Mesodermal cell (in vitro differentiated cells): ENCODE measurements at regions not wholly inside any gene's neighbourhood (a gene's known extent, or its start where the extent isn't known, plus 50 kb on each side); places are given as distances from the start of the nearest gene placed in this dataset.

Experiments used
- H3K27ac ChIP-seq: 2 replicates; pipeline ENCODE4 v1.7.0; 2013; ENCODE audit warnings: mild to moderate bottlenecking, low read depth, low read length, moderate library complexity; ENCODE audit not compliant: severe bottlenecking
- H3K36me3 ChIP-seq: 2 replicates; pipeline ENCODE4 v1.7.1; 2013; ENCODE audit warnings: mild to moderate bottlenecking, low read length, moderate library complexity; ENCODE audit not compliant: control insufficient read depth, insufficient read depth
- H3K4me1 ChIP-seq: one replicate; pipeline ENCODE4 v1.7.1; 2013; ENCODE audit warnings: mild to moderate bottlenecking, low read length; ENCODE audit not compliant: insufficient read depth, control insufficient read depth, poor library complexity, severe bottlenecking
- H3K4me3 ChIP-seq: 2 replicates; pipeline ENCODE4 v1.7.0; 2013; ENCODE audit warnings: low read length, control low read depth, mild to moderate bottlenecking; ENCODE audit not compliant: insufficient read depth, poor library complexity, severe bottlenecking; ENCODE audit errors: extremely low read depth
- H3K9me3 ChIP-seq: 2 replicates; pipeline ENCODE4 v1.7.1; 2013; ENCODE audit warnings: mild to moderate bottlenecking, low read length, moderate library complexity; ENCODE audit not compliant: control insufficient read depth
- WGBS, 2 experiments: methylation state at CpG; one replicate each; pipeline ENCODE4 v1.1.5; 2013; ENCODE audit warnings: missing lambda C conversion rate in 2 of 2; ENCODE audit not compliant: insufficient coverage in 2 of 2; 5-methylcytosine and 5-hydroxymethylcytosine counted together

GRCh38 chr16:79347277-79347676 is 253.3 kb downstream of the MAF start:
- no peak overlapping the region for H3K4me3 ChIP-seq
- H3K9me3 ChIP-seq, result no peaks in the 10 kb centered on the region
- H3K4me1 ChIP-seq, result no peaks in the 10 kb centered on the region
- 62 to 70% methylated on average over 11 to 13 of the region's 19 CpGs for WGBS, 2 experiments
- H3K27ac ChIP-seq, result no peak overlapping the region
- H3K36me3 ChIP-seq, result no peaks in the 10 kb centered on the region

GRCh38 chr16:79339863-79340262 is 260.7 kb downstream of the MAF start:
- no peaks in the 10 kb centered on the region for H3K4me1 ChIP-seq
- no peaks in the 10 kb centered on the region for H3K9me3 ChIP-seq
- H3K36me3 ChIP-seq, result no peaks in the 10 kb centered on the region
- no peak overlapping the region for H3K27ac ChIP-seq
- H3K4me3 ChIP-seq, result no peak overlapping the region
- WGBS, 2 experiments, result 90 to 92% methylated on average over 4 to 6 of the region's 7 CpGs

- WGBS, 2 experiments, result 83 to 85% methylated on average over 6 of the region's 7 CpGs
- no peak overlapping the region for H3K27ac ChIP-seq
- H3K36me3 ChIP-seq, result no peaks in the 10 kb centered on the region
- H3K4me1 ChIP-seq, result no peaks in the 10 kb centered on the region
- H3K4me3 ChIP-seq, result no peak overlapping the region
- H3K9me3 ChIP-seq, result no peaks in the 10 kb centered on the region
Measured at GRCh38 chr16:79337906-79338305, 262.6 kb downstream of the MAF start.

GRCh38 chr16:79336437-79337229 is 263.9 kb downstream of the MAF start:
- no peaks in the 10 kb centered on the region for H3K4me1 ChIP-seq
- 93 to 100% methylated on average over 2 to 3 of the region's 6 CpGs for WGBS, 2 experiments
- no peak overlapping the region for H3K27ac ChIP-seq
- no peak overlapping the region for H3K4me3 ChIP-seq
- no peaks in the 10 kb centered on the region for H3K9me3 ChIP-seq
- H3K36me3 ChIP-seq, result no peaks in the 10 kb centered on the region

DNA sequence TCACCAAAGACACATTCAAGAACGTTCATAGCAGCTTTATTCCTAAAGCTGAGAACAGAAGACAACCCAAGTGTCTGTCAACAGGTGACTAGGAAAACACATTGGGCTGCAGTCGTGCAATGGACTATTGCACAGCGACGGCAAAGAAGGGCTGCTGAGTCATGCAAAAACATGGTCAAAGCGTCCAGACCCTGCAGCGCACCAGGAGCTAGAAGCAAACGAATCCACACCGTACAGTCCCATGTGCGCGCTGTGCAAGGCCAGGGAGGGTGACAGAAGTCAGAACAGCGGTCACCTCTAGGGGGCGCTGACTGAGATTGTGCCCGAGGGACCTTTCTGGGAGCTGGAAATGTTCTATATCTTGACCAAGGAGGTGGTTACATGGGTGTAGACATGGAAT is 266.4 kb downstream of the MAF start:
- WGBS, 2 experiments, result 76 to 81% methylated on average over 13 of the region's 13 CpGs
- no peaks in the 10 kb centered on the region for H3K9me3 ChIP-seq
- H3K27ac ChIP-seq, result no peak overlapping the region
- no peaks in the 10 kb centered on the region for H3K4me1 ChIP-seq
- no peaks in the 10 kb centered on the region for H3K36me3 ChIP-seq
- no peak overlapping the region for H3K4me3 ChIP-seq

DNA sequence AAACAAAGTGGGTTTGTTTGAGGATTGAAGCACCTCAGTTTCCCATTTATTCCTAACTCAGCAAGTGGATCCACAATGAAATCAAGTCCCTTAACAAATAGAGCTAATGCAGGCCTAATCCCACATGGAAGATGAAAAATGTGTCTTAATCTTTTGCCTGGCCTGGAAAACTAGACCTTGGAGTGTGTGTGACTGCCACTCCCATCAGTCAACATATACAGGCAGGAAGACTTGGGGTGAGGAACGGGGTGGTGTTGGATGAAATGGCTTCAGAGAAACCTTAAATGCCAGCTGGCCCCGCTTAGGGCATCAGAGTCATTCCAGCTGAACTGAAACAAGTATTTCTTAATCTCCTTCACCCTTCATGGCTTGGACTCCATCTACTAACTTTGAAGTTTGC is 269.5 kb downstream of the MAF start:
- 100% methylated on average over 1 of the region's 2 CpGs for WGBS, 2 experiments

DNA sequence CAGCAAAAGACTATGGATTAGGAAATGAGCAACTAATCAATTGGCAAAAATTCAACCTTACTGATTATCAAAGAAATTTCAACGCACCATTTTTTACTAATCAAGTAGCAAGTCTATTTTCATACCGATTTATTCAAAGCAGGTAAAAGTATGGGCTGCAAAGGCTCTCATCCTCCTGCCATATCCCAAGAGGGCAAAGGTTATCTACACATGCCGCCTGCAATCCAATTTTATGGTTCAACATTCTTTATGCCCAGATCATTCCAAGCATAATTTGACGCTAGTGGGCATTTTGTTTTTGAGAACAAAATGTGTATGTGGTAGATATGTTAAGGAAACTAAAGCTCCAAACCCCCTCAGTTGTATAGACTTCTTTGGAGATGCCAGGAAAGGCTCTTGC is 270.6 kb downstream of the MAF start:
- H3K27ac ChIP-seq, result peak overlapping the region; percentile 60
- no peaks in the 10 kb centered on the region for H3K9me3 ChIP-seq
- 93% methylated on average over 3 of the region's 4 CpGs; no CpG with 5 or more reads in 1 of the 2 experiments for WGBS, 2 experiments
- H3K4me3 ChIP-seq, result no peak overlapping the region
- no peaks in the 10 kb centered on the region for H3K4me1 ChIP-seq
- no peaks in the 10 kb centered on the region for H3K36me3 ChIP-seq

More for the DNA sequence above, 269.5 kb downstream of the MAF start:
- Histone ChIP-seq H3K4me3 (no peak overlapping the region), H3K9me3 (no peaks in the 10 kb centered on the region), H3K27ac (no peak overlapping the region), H3K4me1 (no peaks in the 10 kb centered on the region), H3K36me3 (no peaks in the 10 kb centered on the region)

DNA sequence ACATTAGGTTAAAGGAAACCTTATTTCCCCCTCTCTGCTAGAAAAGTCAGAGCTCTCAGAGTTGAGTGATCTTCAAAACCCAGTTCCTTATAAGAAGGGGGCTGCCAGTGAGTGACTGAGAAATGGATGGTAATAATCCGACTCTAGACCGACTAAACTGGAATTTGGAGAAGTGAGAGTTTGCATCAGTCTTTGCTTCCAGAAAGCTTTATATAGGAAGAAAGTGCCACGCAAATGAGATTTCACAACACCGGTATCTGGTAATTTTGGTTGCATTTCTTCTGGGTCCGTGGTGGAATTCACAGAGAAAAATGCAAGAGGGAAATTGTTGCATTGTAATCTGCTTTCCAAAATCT is 271.4 kb downstream of the MAF start:
- H3K27ac ChIP-seq, result no peak overlapping the region
- WGBS, 2 experiments, result 87 to 97% methylated on average over 3 to 5 of the region's 5 CpGs
- no peaks in the 10 kb centered on the region for H3K4me1 ChIP-seq
- no peak overlapping the region for H3K4me3 ChIP-seq
- H3K36me3 ChIP-seq, result no peaks in the 10 kb centered on the region
- no peaks in the 10 kb centered on the region for H3K9me3 ChIP-seq

DNA sequence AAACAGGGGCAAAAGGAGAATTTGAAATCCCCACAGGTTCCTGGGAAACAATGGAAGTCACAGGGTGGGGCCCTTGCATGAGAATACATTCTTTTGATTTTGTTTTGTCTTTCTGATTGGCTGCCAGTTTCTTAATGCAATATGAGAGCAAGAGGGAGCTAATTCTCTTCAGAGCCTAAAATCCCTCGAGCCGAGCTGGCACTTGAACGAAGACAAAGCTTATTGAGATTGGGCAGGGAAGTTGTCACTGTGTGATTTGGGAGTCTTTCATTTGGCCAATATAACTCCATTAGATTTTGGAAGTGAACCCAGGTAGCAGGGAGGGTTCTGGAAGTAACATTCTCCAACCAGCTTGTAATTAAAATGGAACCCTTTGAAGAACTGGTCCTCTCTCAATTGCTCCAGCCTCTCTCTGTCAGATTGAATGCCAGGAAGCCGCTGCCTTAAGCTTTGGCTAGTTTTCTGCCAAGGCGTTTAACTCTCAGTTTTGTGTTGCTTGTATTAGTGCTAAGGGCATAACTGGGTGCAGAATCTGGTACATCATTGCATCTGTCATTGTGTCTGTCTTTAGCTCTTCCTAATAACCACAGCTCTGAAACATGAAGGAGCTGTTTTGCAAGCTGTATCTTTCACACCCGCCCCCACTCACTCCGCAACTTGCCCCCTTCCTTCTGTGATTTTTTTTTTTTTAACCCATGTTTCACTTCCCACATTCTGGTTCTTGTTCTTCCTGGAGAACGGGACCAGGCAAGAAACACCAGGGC is 272.0 kb downstream of the MAF start:
- WGBS, 2 experiments, result 39 to 56% methylated on average over 6 of the region's 8 CpGs
- Histone ChIP-seq H3K4me1 (no peaks in the 10 kb centered on the region), H3K36me3 (no peaks in the 10 kb centered on the region), H3K27ac (no peak overlapping the region), H3K4me3 (no peak overlapping the region), H3K9me3 (no peaks in the 10 kb centered on the region)

- no peak overlapping the region for H3K4me3 ChIP-seq
- H3K4me1 ChIP-seq, result no peaks in the 10 kb centered on the region
- H3K9me3 ChIP-seq, result no peaks in the 10 kb centered on the region
- no peaks in the 10 kb centered on the region for H3K36me3 ChIP-seq
- no peak overlapping the region for H3K27ac ChIP-seq
- 63 to 84% methylated on average over 2 of the region's 4 CpGs for WGBS, 2 experiments
Measured at GRCh38 chr16:79327836-79328235, 272.7 kb downstream of the MAF start.

GRCh38 chr16:79326549-79326948 is 274.0 kb downstream of the MAF start:
- H3K9me3 ChIP-seq, result no peaks in the 10 kb centered on the region
- no peak overlapping the region for H3K4me3 ChIP-seq
- 80% methylated on average over 3 of the region's 3 CpGs for WGBS, 2 experiments
- H3K4me1 ChIP-seq, result no peaks in the 10 kb centered on the region
- no peak overlapping the region for H3K27ac ChIP-seq
- H3K36me3 ChIP-seq, result no peaks in the 10 kb centered on the region
